H1 (cell line): ENCODE measurements at regions not wholly inside any gene's neighbourhood (a gene's known extent, or its start where the extent isn't known, plus 50 kb on each side); places are given as distances from the start of the nearest gene placed in this dataset.

Experiments used
- CTCF ChIA-PET: fragments of 300-600 bp; sonication (Branson Sonifier 250); formaldehyde crosslinking; loops from one replicate; lab custom pipeline; 2021; ENCODE audit not compliant: partially characterized antibody; lab: Charles Lee
- POLR2A ChIA-PET: fragments of 300-600 bp; sonication (Branson Sonifier 250); formaldehyde crosslinking; loops from one replicate; lab custom pipeline; 2021; ENCODE audit warnings: inconsistent platforms; ENCODE audit not compliant: partially characterized antibody; lab: Charles Lee
- DNase-seq, 2 experiments: peaks; one replicate each; pipeline versions ENCODE4 v3.0.0 to v3.0.0-alpha.2; 2010 to 2022; ENCODE audit warnings: low spot score in 2 of 2, low read depth in 1 of 2, mixed read lengths in 1 of 2
- FAIRE-seq: peaks from 2 replicates; lab custom pipeline; 2011; peaks lifted over from hg19 to GRCh38; lab: Jason Lieb, UNC
- H2AFZ ChIP-seq: 2 replicates; pipeline ENCODE4 v1.8.1; 2012; ENCODE audit warnings: low read length, inconsistent platforms
- H2AK5ac ChIP-seq: 2 replicates; pipeline ENCODE4 v1.6.1; 2013; ENCODE audit warnings: low read depth, low read length
- H2BK120ac ChIP-seq: replicated peaks from 2 replicates; pipeline ENCODE3; 2013; ENCODE audit warnings: low read depth, low read length, inconsistent platforms
- H2BK12ac ChIP-seq: 2 replicates; pipeline ENCODE4 v1.6.1; 2013; ENCODE audit warnings: low read depth, low read length
- H2BK15ac ChIP-seq: 2 replicates; pipeline ENCODE4 v1.6.1; 2013; ENCODE audit warnings: low read length
- H2BK20ac ChIP-seq: 2 replicates; pipeline ENCODE4 v1.6.1; 2013; ENCODE audit warnings: low read length
- H2BK5ac ChIP-seq: 2 replicates; pipeline ENCODE4 v1.6.1; 2013; ENCODE audit warnings: low read depth, low read length
- H3K14ac ChIP-seq: 2 replicates; pipeline ENCODE4 v1.6.1; 2013; ENCODE audit warnings: inconsistent platforms; ENCODE audit not compliant: insufficient read length
- H3K18ac ChIP-seq: 2 replicates; pipeline ENCODE4 v1.6.1; 2013; ENCODE audit warnings: low read length; ENCODE audit errors: extremely low read depth
- H3K23ac ChIP-seq: 2 replicates; pipeline ENCODE4 v1.6.1; 2013; ENCODE audit warnings: inconsistent platforms; ENCODE audit not compliant: insufficient read length
- H3K23me2 ChIP-seq: 2 replicates; pipeline ENCODE4 v1.6.1; 2013; ENCODE audit warnings: low read depth, low read length
- H3K27ac ChIP-seq: 2 replicates; pipeline ENCODE4 v1.6.1; 2011; ENCODE audit warnings: low read depth, low read length, inconsistent platforms
- H3K27me3 ChIP-seq, 4 experiments: replicated peaks in 1 of 4; 1 replicate in 1 of 4; 2 replicates in 3 of 4; pipeline versions ENCODE4 v1.6.1 to v1.8.1; 2011 to 2013; ENCODE audit warnings: low read length in 3 of 4, mild to moderate bottlenecking in 3 of 4, inconsistent platforms in 2 of 4, mixed read lengths in 2 of 4, moderate library complexity in 1 of 4; ENCODE audit not compliant: control insufficient read depth in 3 of 4, insufficient read depth in 3 of 4; ENCODE audit errors: extremely low read depth in 1 of 4
- H3K36me3 ChIP-seq, 4 experiments: 2 replicates each; pipeline versions ENCODE4 v1.6.1 to v1.8.1; 2011 to 2013; ENCODE audit warnings: mild to moderate bottlenecking in 4 of 4, low read length in 3 of 4, moderate library complexity in 2 of 4, control low read depth in 1 of 4, inconsistent platforms in 1 of 4; ENCODE audit not compliant: insufficient read depth in 4 of 4, control insufficient read depth in 2 of 4
- H3K4ac ChIP-seq: replicated peaks from 2 replicates; pipeline ENCODE3; 2013; ENCODE audit warnings: low read length, low read depth, mixed read lengths, inconsistent platforms; ENCODE audit not compliant: insufficient read length
- H3K4me1 ChIP-seq, 4 experiments: replicated peaks in 1 of 4; 1 replicate in 1 of 4; 2 replicates in 3 of 4; pipeline versions ENCODE4 v1.6.1 to v1.8.1; 2011 to 2013; ENCODE audit warnings: low read length in 3 of 4, inconsistent platforms in 2 of 4, mixed read lengths in 1 of 4; ENCODE audit not compliant: insufficient read depth in 4 of 4, control insufficient read depth in 3 of 4
- H3K4me2 ChIP-seq, 2 experiments: 2 replicates each; pipeline versions ENCODE4 v1.6.1 to v1.8.1; 2011 to 2013; ENCODE audit warnings: low read depth in 2 of 2, low read length in 2 of 2, control low read depth in 1 of 2, inconsistent platforms in 1 of 2, mild to moderate bottlenecking in 1 of 2; ENCODE audit not compliant: insufficient read depth in 1 of 2
- H3K4me3 ChIP-seq, 4 experiments: fragments of 200-600, 300-600 bp in 1 of 4; sonication (generic), shearing (Covaris generic), sonication (Bioruptor Twin) in 1 of 4; 2 replicates each; pipeline versions ENCODE4 v1.5.1 to v1.8.1; 2011 to 2016; ENCODE audit warnings: low read length in 4 of 4, low read depth in 3 of 4, control low read depth in 2 of 4, inconsistent platforms in 2 of 4, mild to moderate bottlenecking in 2 of 4, mixed read lengths in 1 of 4, moderate library complexity in 1 of 4; ENCODE audit not compliant: insufficient read depth in 2 of 4; ENCODE audit errors: extremely low read depth in 1 of 4
- H3K56ac ChIP-seq: replicated peaks from 2 replicates; pipeline ENCODE3; 2013; ENCODE audit warnings: low read depth, mild to moderate bottlenecking, mixed read lengths, low read length, inconsistent platforms; ENCODE audit not compliant: insufficient read length
- H3K79me1 ChIP-seq: 2 replicates; pipeline ENCODE4 v1.6.1; 2013; ENCODE audit warnings: low read depth, low read length, control low read depth
- H3K79me2 ChIP-seq, 2 experiments: 2 replicates each; pipeline versions ENCODE4 v1.6.1 to v1.8.1; 2012 to 2013; ENCODE audit warnings: low read length in 2 of 2, mild to moderate bottlenecking in 2 of 2, inconsistent platforms in 1 of 2; ENCODE audit not compliant: insufficient read depth in 2 of 2, control insufficient read depth in 1 of 2
- H3K9ac ChIP-seq, 4 experiments: replicated peaks in 1 of 4; 1 replicate in 1 of 4; 2 replicates in 3 of 4; pipeline versions ENCODE4 v1.6.1 to v1.8.1; 2011 to 2013; ENCODE audit warnings: low read depth in 3 of 4, low read length in 3 of 4, control low read depth in 2 of 4, mild to moderate bottlenecking in 2 of 4, moderate library complexity in 2 of 4, inconsistent platforms in 1 of 4; ENCODE audit errors: extremely low read depth in 1 of 4
- H3K9me3 ChIP-seq, 2 experiments: 2 replicates each; pipeline versions ENCODE4 v1.6.1 to v1.8.1; 2012 to 2013; ENCODE audit warnings: mild to moderate bottlenecking in 2 of 2, moderate library complexity in 2 of 2, control low read depth in 1 of 2, inconsistent platforms in 1 of 2, low read depth in 1 of 2, low read length in 1 of 2, mixed read lengths in 1 of 2; ENCODE audit not compliant: insufficient read depth in 2 of 2
- H4K20me1 ChIP-seq, 2 experiments: replicated peaks in 1 of 2; 2 replicates each; pipeline versions ENCODE3 to v1.8.1; 2011 to 2013; ENCODE audit warnings: inconsistent platforms in 2 of 2, low read length in 2 of 2, mild to moderate bottlenecking in 1 of 2; ENCODE audit not compliant: insufficient read depth in 2 of 2, control insufficient read depth in 1 of 2
- H4K5ac ChIP-seq: 2 replicates; pipeline ENCODE4 v1.6.1; 2013; ENCODE audit warnings: low read length, low read depth, mixed read lengths, inconsistent platforms; ENCODE audit not compliant: insufficient read length
- H4K8ac ChIP-seq: 2 replicates; pipeline ENCODE4 v1.8.0; 2013; ENCODE audit warnings: mild to moderate bottlenecking, moderate library complexity, low read length, inconsistent platforms; ENCODE audit not compliant: insufficient read depth; ENCODE audit errors: extremely low read depth
- H4K91ac ChIP-seq: replicated peaks from 2 replicates; pipeline ENCODE3; 2013; ENCODE audit warnings: low read length, mixed read lengths, inconsistent platforms; ENCODE audit not compliant: insufficient read length
- BCL11A ChIP-seq, 2 experiments: IDR thresholded peaks; one replicate each; pipeline ENCODE4 v1.6.1; 2011; ENCODE audit warnings: low read depth in 2 of 2, low read length in 2 of 2, mild to moderate bottlenecking in 2 of 2
- CBX5 ChIP-seq: fragments of 300-800, 300-1000 bp; sonication (generic); IDR thresholded peaks from 2 replicates; pipeline ENCODE4 v1.7.1; 2016; ENCODE audit warnings: antibody characterized with exemption, low read length, low read depth
- CHD1 ChIP-seq: IDR thresholded peaks from 2 replicates; pipeline ENCODE4 v1.6.1; 2012; ENCODE audit warnings: low read depth, low read length, improper control_type of control experiment
- GTF2F1 ChIP-seq: IDR thresholded peaks from 2 replicates; pipeline ENCODE4 v1.6.1; 2012; ENCODE audit warnings: low read depth, low read length, improper control_type of control experiment, borderline replicate concordance
- HDAC6 ChIP-seq: IDR thresholded peaks from one replicate; pipeline ENCODE4 v1.7.1; 2012; ENCODE audit warnings: low read depth, mild to moderate bottlenecking, inconsistent platforms, low read length, moderate library complexity
- JUND ChIP-seq: IDR thresholded peaks from 2 replicates; pipeline ENCODE4 v1.6.1; 2011; ENCODE audit warnings: mild to moderate bottlenecking, improper control_type of control experiment, low read length
- KDM4A ChIP-seq: IDR thresholded peaks from one replicate; pipeline ENCODE4 v1.7.1; 2012; ENCODE audit warnings: low read depth, mild to moderate bottlenecking, moderate library complexity, low read length, inconsistent platforms; ENCODE audit not compliant: severe bottlenecking
- POLR2A ChIP-seq, 2 experiments: IDR thresholded peaks; 1 replicate in 1 of 2; 2 replicates in 1 of 2; pipeline ENCODE4 v1.6.1; 2011; ENCODE audit warnings: low read depth in 2 of 2, low read length in 2 of 2, mild to moderate bottlenecking in 2 of 2; ENCODE audit errors: control extremely low read depth in 1 of 2
- POU5F1 ChIP-seq: IDR thresholded peaks from 2 replicates; pipeline ENCODE4 v1.6.1; 2011; ENCODE audit warnings: low read depth, mild to moderate bottlenecking, low read length, moderate library complexity
- RAD21 ChIP-seq, 2 experiments: IDR thresholded peaks in 1 of 2; conservative IDR thresholded peaks in 1 of 2; 2 replicates each; pipeline ENCODE4 v1.6.1; 2011; ENCODE audit warnings: low read depth in 2 of 2, low read length in 2 of 2, improper control_type of control experiment in 1 of 2, inconsistent platforms in 1 of 2, mild to moderate bottlenecking in 1 of 2, moderate library complexity in 1 of 2
- RNF2 ChIP-seq: fragments of 200-900, 300-1000 bp; sonication (generic); IDR thresholded peaks from 2 replicates; pipeline ENCODE4 v1.7.1; 2016; ENCODE audit warnings: borderline replicate concordance, low read depth, mild to moderate bottlenecking, antibody characterized with exemption, low read length; ENCODE audit not compliant: poor library complexity, severe bottlenecking; ENCODE audit errors: missing control alignments
- SP1 ChIP-seq: IDR thresholded peaks from 2 replicates; pipeline ENCODE4 v1.6.1; 2011; ENCODE audit warnings: low read depth, low read length
- SP2 ChIP-seq: IDR thresholded peaks from 2 replicates; pipeline ENCODE4 v1.6.1; 2012; ENCODE audit warnings: mild to moderate bottlenecking, low read length, inconsistent platforms
- TAF1 ChIP-seq: IDR thresholded peaks from 2 replicates; pipeline ENCODE4 v1.6.1; 2011; ENCODE audit warnings: mild to moderate bottlenecking, low read depth, low read length
- TEAD4 ChIP-seq: IDR thresholded peaks from 2 replicates; pipeline ENCODE4 v1.6.1; 2012; ENCODE audit warnings: low read depth, low read length, inconsistent platforms, mixed read lengths
- YY1 ChIP-seq: IDR thresholded peaks from 2 replicates; pipeline ENCODE4 v1.6.1; 2011; ENCODE audit warnings: low read depth, mild to moderate bottlenecking, low read length
- WGBS, 2 experiments: shearing (Covaris generic) in 1 of 2; methylation state at CpG; one replicate each; pipeline versions ENCODE4 v1.1.6 to v1.1.7; 2013 to 2015; ENCODE audit warnings: low lambda C conversion rate in 2 of 2, mixed read lengths in 2 of 2, inconsistent platforms in 1 of 2, low coverage in 1 of 2, missing lambda C conversion rate in 1 of 2; ENCODE audit not compliant: insufficient replicate concordance in 2 of 2, insufficient coverage in 1 of 2, insufficient read length in 1 of 2; ENCODE audit errors: extremely low coverage in 1 of 2, missing lambda C conversion rate in 1 of 2; 5-methylcytosine and 5-hydroxymethylcytosine counted together

GRCh38 chr12:92530706-92531105 lies 172.1 kb upstream of the PLEKHG7 start:
- Histone ChIP-seq H3K18ac (no peak overlapping the region), H3K9me3 (no peaks in the 10 kb centered on the region), H3K27me3 (no peaks in the 10 kb centered on the region), H3K23me2 (no peaks in the 10 kb centered on the region), H3K36me3 (no peaks in the 10 kb centered on the region), H2BK20ac (no peak overlapping the region), H2BK15ac (no peak overlapping the region), H2AK5ac (no peak overlapping the region), H3K4me3 (no peak overlapping the region), H3K9ac (no peak overlapping the region), H3K4me1 (no peaks in the 10 kb centered on the region), H2BK12ac (no peak overlapping the region), H3K23ac (no peak overlapping the region), H2BK5ac (no peak overlapping the region), H3K14ac (no peak overlapping the region), H4K8ac (no peak overlapping the region), H4K20me1 (no peaks in the 10 kb centered on the region), H2AFZ (no peak overlapping the region), H3K27ac (no peak overlapping the region), H2BK120ac (no peak overlapping the region), H4K5ac (no peak overlapping the region), H3K56ac (no peak overlapping the region), H4K91ac (no peak overlapping the region), H3K4ac (no peak overlapping the region), H3K79me2 (no peaks in the 10 kb centered on the region), H3K79me1 (no peaks in the 10 kb centered on the region), H3K4me2 (no peak overlapping the region)
- ChIA-PET CTCF (no interaction called here), POLR2A (no interaction called here)
- no peak for FAIRE-seq
- no peak for DNase-seq
- WGBS, 2 experiments: 82% methylated on average over 1 of the region's 1 CpG; no CpG with 5 or more reads in 1 of the 2 experiments
- TF ChIP-seq POLR2A (IDR thresholded peaks at IDR 0.05; ENCODE audit: control extremely low read depth in 1 of 2, low read depth in 2 of 2, low read length in 2 of 2) (no peak), RAD21 (IDR thresholded peaks at IDR 0.05 in 1 of 2, conservative IDR thresholded peaks at IDR 0.05 in 1 of 2; ENCODE audit: low read depth in 2 of 2, low read length in 2 of 2) (no peak), BCL11A (IDR thresholded peaks at IDR 0.05; ENCODE audit: low read depth in 2 of 2, low read length in 2 of 2) (no peak), HDAC6 (no peak), TAF1 (no peak), TEAD4 (no peak), POU5F1 (no peak), YY1 (no peak), GTF2F1 (no peak), JUND (no peak), CBX5 (no peak), RNF2 (no peak), SP1 (no peak), KDM4A (no peak), CHD1 (no peak), SP2 (no peak)
